ENCODE measurements at regions not wholly inside any gene's neighbourhood (a gene's known extent, or its start where the extent isn't known, plus 50 kb on each side); places are given as distances from the start of the nearest gene placed in this dataset.
"Not testable (repeated sequence)": the region's sequence is repeated elsewhere in the genome, so short reads cannot be mapped to it uniquely, and the experiment has no call there.

GRCh38 chr12:7591531-7591930 lies 74.2 kb downstream of the APOBEC1 start:
- no peak for DNase-seq
- no peak overlapping the region for H3K4me3 ChIP-seq (ENCODE audit: low read length)
- H3K27me3 ChIP-seq (ENCODE audit: control insufficient read depth, insufficient read depth, low read length): no peaks in the 10 kb centered on the region
- H3K36me3 ChIP-seq (ENCODE audit: control insufficient read depth, insufficient read depth, low read length): no peaks in the 10 kb centered on the region
- H3K4me1 ChIP-seq (ENCODE audit: control insufficient read depth, insufficient read depth, low read length): no peaks in the 10 kb centered on the region
- H3K27ac ChIP-seq (ENCODE audit: low read length): no peak overlapping the region
- peaks cover 3% of the 10 kb centered on the region for H3K9me3 ChIP-seq (ENCODE audit: control insufficient read depth, low read depth, low read length)
- WGBS (ENCODE audit: insufficient coverage, low lambda C conversion rate): no CpG with 5 or more reads among the region's 4 CpGs

GRCh38 chr12:7590085-7590484 lies 75.6 kb downstream of the APOBEC1 start:
- not testable (repeated sequence) for DNase-seq; H3K27me3 ChIP-seq (ENCODE audit: control insufficient read depth, insufficient read depth, low read length); H3K36me3 ChIP-seq (ENCODE audit: control insufficient read depth, insufficient read depth, low read length); H3K27ac ChIP-seq (ENCODE audit: low read length); H3K9me3 ChIP-seq (ENCODE audit: control insufficient read depth, low read depth, low read length); H3K4me3 ChIP-seq (ENCODE audit: low read length); H3K4me1 ChIP-seq (ENCODE audit: control insufficient read depth, insufficient read depth, low read length)
- whole genome bisulfite sequencing (ENCODE audit: insufficient coverage, low lambda C conversion rate): no CpG with 5 or more reads among the region's 27 CpGs

- H3K27me3 ChIP-seq (ENCODE audit: control insufficient read depth, insufficient read depth, low read length); H3K4me3 ChIP-seq (ENCODE audit: low read length); H3K4me1 ChIP-seq (ENCODE audit: control insufficient read depth, insufficient read depth, low read length); H3K27ac ChIP-seq (ENCODE audit: low read length); H3K9me3 ChIP-seq (ENCODE audit: control insufficient read depth, low read depth, low read length); H3K36me3 ChIP-seq (ENCODE audit: control insufficient read depth, insufficient read depth, low read length): not testable (repeated sequence)
- 82% methylated on average over 3 of the region's 4 CpGs for WGBS (ENCODE audit: insufficient coverage, low lambda C conversion rate)
- DNase-seq: peak; percentile 7 to 19
These were observed 76.9 kb downstream of the APOBEC1 start for GRCh38 chr12:7588742-7589329.

- H3K27me3 ChIP-seq (ENCODE audit: control insufficient read depth, insufficient read depth, low read length); DNase-seq; H3K4me1 ChIP-seq (ENCODE audit: control insufficient read depth, insufficient read depth, low read length); H3K27ac ChIP-seq (ENCODE audit: low read length); H3K36me3 ChIP-seq (ENCODE audit: control insufficient read depth, insufficient read depth, low read length); H3K9me3 ChIP-seq (ENCODE audit: control insufficient read depth, low read depth, low read length); H3K4me3 ChIP-seq (ENCODE audit: low read length): not testable (repeated sequence)
- WGBS (ENCODE audit: insufficient coverage, low lambda C conversion rate): 89% methylated on average over 1 of the region's 1 CpG
These were observed 80.6 kb upstream of the CD163 start for GRCh38 chr12:7584137-7584536.

- Histone ChIP-seq H3K36me3 (ENCODE audit: control insufficient read depth, insufficient read depth, low read length) (no peaks in the 10 kb centered on the region), H3K27ac (ENCODE audit: low read length) (no peak overlapping the region), H3K4me1 (ENCODE audit: control insufficient read depth, insufficient read depth, low read length) (no peaks in the 10 kb centered on the region), H3K4me3 (ENCODE audit: low read length) (no peak overlapping the region), H3K27me3 (ENCODE audit: control insufficient read depth, insufficient read depth, low read length) (no peaks in the 10 kb centered on the region), H3K9me3 (ENCODE audit: control insufficient read depth, low read depth, low read length) (no peaks in the 10 kb centered on the region)
- no peak for DNase-seq
- WGBS (ENCODE audit: insufficient coverage, low lambda C conversion rate): no CpG with 5 or more reads among the region's 6 CpGs
These were observed 79.9 kb upstream of the CD163 start for GRCh38 chr12:7583471-7583870.

GRCh38 chr12:7582796-7583195 lies 79.2 kb upstream of the CD163 start:
- Histone ChIP-seq H3K4me1 (ENCODE audit: control insufficient read depth, insufficient read depth, low read length) (no peaks in the 10 kb centered on the region), H3K36me3 (ENCODE audit: control insufficient read depth, insufficient read depth, low read length) (no peaks in the 10 kb centered on the region), H3K9me3 (ENCODE audit: control insufficient read depth, low read depth, low read length) (no peaks in the 10 kb centered on the region), H3K4me3 (ENCODE audit: low read length) (no peak overlapping the region), H3K27ac (ENCODE audit: low read length) (no peak overlapping the region), H3K27me3 (ENCODE audit: control insufficient read depth, insufficient read depth, low read length) (no peaks in the 10 kb centered on the region)
- DNase-seq: no peak
- WGBS (ENCODE audit: insufficient coverage, low lambda C conversion rate): 85% methylated on average over 2 of the region's 2 CpGs

GRCh38 chr12:7581625-7582024 lies 78.0 kb upstream of the CD163 start:
- H3K4me3 ChIP-seq (ENCODE audit: low read length): no peak overlapping the region
- no peaks in the 10 kb centered on the region for H3K36me3 ChIP-seq (ENCODE audit: control insufficient read depth, insufficient read depth, low read length)
- no peaks in the 10 kb centered on the region for H3K9me3 ChIP-seq (ENCODE audit: control insufficient read depth, low read depth, low read length)
- no peak overlapping the region for H3K27ac ChIP-seq (ENCODE audit: low read length)
- H3K27me3 ChIP-seq (ENCODE audit: control insufficient read depth, insufficient read depth, low read length): no peaks in the 10 kb centered on the region
- no peak for DNase-seq
- H3K4me1 ChIP-seq (ENCODE audit: control insufficient read depth, insufficient read depth, low read length): no peaks in the 10 kb centered on the region

GRCh38 chr12:7581046-7581445 lies 77.5 kb upstream of the CD163 start:
- no peak overlapping the region for H3K27ac ChIP-seq (ENCODE audit: low read length)
- H3K36me3 ChIP-seq (ENCODE audit: control insufficient read depth, insufficient read depth, low read length): no peaks in the 10 kb centered on the region
- H3K4me1 ChIP-seq (ENCODE audit: control insufficient read depth, insufficient read depth, low read length): no peaks in the 10 kb centered on the region
- no CpG with 5 or more reads among the region's 2 CpGs for WGBS (ENCODE audit: insufficient coverage, low lambda C conversion rate)
- no peak overlapping the region for H3K4me3 ChIP-seq (ENCODE audit: low read length)
- DNase-seq: no peak
- no peaks in the 10 kb centered on the region for H3K27me3 ChIP-seq (ENCODE audit: control insufficient read depth, insufficient read depth, low read length)
- H3K9me3 ChIP-seq (ENCODE audit: control insufficient read depth, low read depth, low read length): no peaks in the 10 kb centered on the region

GRCh38 chr12:7571257-7571656 lies 67.7 kb upstream of the CD163 start:
- Histone ChIP-seq H3K4me3 (ENCODE audit: low read length) (no peak overlapping the region), H3K36me3 (ENCODE audit: control insufficient read depth, insufficient read depth, low read length) (no peaks in the 10 kb centered on the region), H3K4me1 (ENCODE audit: control insufficient read depth, insufficient read depth, low read length) (no peaks in the 10 kb centered on the region), H3K9me3 (ENCODE audit: control insufficient read depth, low read depth, low read length) (no peaks in the 10 kb centered on the region), H3K27ac (ENCODE audit: low read length) (no peak overlapping the region), H3K27me3 (ENCODE audit: control insufficient read depth, insufficient read depth, low read length) (no peaks in the 10 kb centered on the region)
- WGBS (ENCODE audit: insufficient coverage, low lambda C conversion rate): 40% methylated on average over 1 of the region's 1 CpG
- DNase-seq: no peak

GRCh38 chr12:7557227-7557626 lies 53.6 kb upstream of the CD163 start:
- 90% methylated on average over 2 of the region's 3 CpGs for WGBS (ENCODE audit: insufficient coverage, low lambda C conversion rate)
- no peak overlapping the region for H3K4me3 ChIP-seq (ENCODE audit: low read length)
- no peaks in the 10 kb centered on the region for H3K27me3 ChIP-seq (ENCODE audit: control insufficient read depth, insufficient read depth, low read length)
- no peaks in the 10 kb centered on the region for H3K4me1 ChIP-seq (ENCODE audit: control insufficient read depth, insufficient read depth, low read length)
- H3K27ac ChIP-seq (ENCODE audit: low read length): no peak overlapping the region
- DNase-seq: no peak
- H3K9me3 ChIP-seq (ENCODE audit: control insufficient read depth, low read depth, low read length): no peaks in the 10 kb centered on the region
- H3K36me3 ChIP-seq (ENCODE audit: control insufficient read depth, insufficient read depth, low read length): no peaks in the 10 kb centered on the region

- WGBS (ENCODE audit: insufficient coverage, low lambda C conversion rate): 89% methylated on average over 1 of the region's 3 CpGs
- H3K4me1 ChIP-seq (ENCODE audit: control insufficient read depth, insufficient read depth, low read length): no peaks in the 10 kb centered on the region
- no peaks in the 10 kb centered on the region for H3K27me3 ChIP-seq (ENCODE audit: control insufficient read depth, insufficient read depth, low read length)
- H3K9me3 ChIP-seq (ENCODE audit: control insufficient read depth, low read depth, low read length): no peaks in the 10 kb centered on the region
- no peak overlapping the region for H3K27ac ChIP-seq (ENCODE audit: low read length)
- no peaks in the 10 kb centered on the region for H3K36me3 ChIP-seq (ENCODE audit: control insufficient read depth, insufficient read depth, low read length)
- no peak overlapping the region for H3K4me3 ChIP-seq (ENCODE audit: low read length)
- DNase-seq: no peak
These were observed 52.2 kb upstream of the CD163 start for GRCh38 chr12:7555752-7556151.

Data from large intestine (tissue), 3 donors.